Epithelial cell of esophagus (primary cell): ENCODE measurements at regions not wholly inside any gene's neighbourhood (a gene's known extent, or its start where the extent isn't known, plus 50 kb on each side); places are given as distances from the start of the nearest gene placed in this dataset.

ENCODE experiments used
- DNase-seq: peaks from one replicate; pipeline ENCODE4 v3.0.0; 2010; ENCODE audit warnings: low read depth
- H3K4me3 ChIP-seq: 2 replicates; pipeline ENCODE4 v1.5.1; 2011; ENCODE audit warnings: mild to moderate bottlenecking, low read length, control low read depth
- TF ChIP-seq, protein P1 (sequence below): IDR thresholded peaks from 2 replicates; pipeline ENCODE4 v1.5.1; 2011; ENCODE audit warnings: low read depth, mild to moderate bottlenecking, low read length, control low read depth, inconsistent platforms; ENCODE audit not compliant: insufficient read depth; ENCODE audit errors: missing control alignments

DNA sequence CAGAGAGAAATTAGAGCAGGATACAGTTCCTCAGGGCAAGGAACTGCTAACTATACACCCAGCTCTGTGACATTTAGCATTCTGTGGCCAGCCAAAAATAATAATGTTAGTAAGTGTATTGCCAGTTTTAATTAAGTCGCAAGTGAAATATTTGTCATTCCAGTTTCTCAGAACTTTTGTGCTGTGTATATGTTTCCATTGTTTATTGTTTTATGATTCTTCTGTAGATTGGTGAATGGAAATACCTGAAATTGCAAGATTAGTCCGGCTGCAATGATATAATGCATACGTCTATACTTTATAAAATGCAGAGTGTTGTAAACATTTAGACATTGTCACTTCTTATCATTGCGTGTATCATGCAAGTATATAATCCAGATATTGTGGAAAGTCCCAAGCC lies 351.3 kb upstream of the GRM7 start:
- H3K4me3 ChIP-seq = no peak overlapping the region
- no peak for DNase-seq
- TF ChIP-seq, protein P1, sequence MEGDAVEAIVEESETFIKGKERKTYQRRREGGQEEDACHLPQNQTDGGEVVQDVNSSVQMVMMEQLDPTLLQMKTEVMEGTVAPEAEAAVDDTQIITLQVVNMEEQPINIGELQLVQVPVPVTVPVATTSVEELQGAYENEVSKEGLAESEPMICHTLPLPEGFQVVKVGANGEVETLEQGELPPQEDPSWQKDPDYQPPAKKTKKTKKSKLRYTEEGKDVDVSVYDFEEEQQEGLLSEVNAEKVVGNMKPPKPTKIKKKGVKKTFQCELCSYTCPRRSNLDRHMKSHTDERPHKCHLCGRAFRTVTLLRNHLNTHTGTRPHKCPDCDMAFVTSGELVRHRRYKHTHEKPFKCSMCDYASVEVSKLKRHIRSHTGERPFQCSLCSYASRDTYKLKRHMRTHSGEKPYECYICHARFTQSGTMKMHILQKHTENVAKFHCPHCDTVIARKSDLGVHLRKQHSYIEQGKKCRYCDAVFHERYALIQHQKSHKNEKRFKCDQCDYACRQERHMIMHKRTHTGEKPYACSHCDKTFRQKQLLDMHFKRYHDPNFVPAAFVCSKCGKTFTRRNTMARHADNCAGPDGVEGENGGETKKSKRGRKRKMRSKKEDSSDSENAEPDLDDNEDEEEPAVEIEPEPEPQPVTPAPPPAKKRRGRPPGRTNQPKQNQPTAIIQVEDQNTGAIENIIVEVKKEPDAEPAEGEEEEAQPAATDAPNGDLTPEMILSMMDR = no peak

- H3K4me3 ChIP-seq = no peak overlapping the region
- no peak for DNase-seq
- TF ChIP-seq, protein P1 = no peak
Measured at GRCh38 chr3:6510713-6511112, 350.2 kb upstream of the GRM7 start.

GRCh38 chr3:6512172-6512800 lies 348.6 kb upstream of the GRM7 start:
- TF ChIP-seq, protein P1 = no peak
- no peak for DNase-seq

DNA sequence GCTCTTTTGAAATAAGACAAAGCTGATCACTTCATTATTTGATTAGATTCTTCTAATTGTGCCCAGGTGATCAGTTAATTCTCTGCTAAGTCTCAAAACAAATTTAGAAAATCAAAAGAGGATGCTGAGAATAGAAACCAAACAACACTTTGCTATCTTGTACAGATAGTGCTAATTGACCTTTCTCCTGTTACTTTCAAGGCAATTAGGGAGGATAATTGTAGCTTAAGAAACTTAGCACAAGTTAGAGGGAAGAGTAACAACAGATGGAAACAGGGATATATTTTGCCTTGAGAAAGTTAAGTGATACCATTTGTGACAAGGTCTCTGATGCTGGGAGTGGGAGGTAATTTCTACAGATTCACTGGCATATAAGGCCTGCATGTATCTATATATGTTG lies 344.8 kb upstream of the GRM7 start:
- H3K4me3 ChIP-seq = no peak overlapping the region
- TF ChIP-seq, protein P1 = no peak
- no peak for DNase-seq

More at GRCh38 chr3:6512172-6512800, 348.6 kb upstream of the GRM7 start:
- no peak overlapping the region for H3K4me3 ChIP-seq

GRCh38 chr3:6516694-6517093 lies 344.2 kb upstream of the GRM7 start:
- TF ChIP-seq, protein P1 = no peak
- no peak overlapping the region for H3K4me3 ChIP-seq
- no peak for DNase-seq

GRCh38 chr3:6518709-6519345 lies 342.1 kb upstream of the GRM7 start:
- no peak for DNase-seq

More at GRCh38 chr3:6518709-6519345, 342.1 kb upstream of the GRM7 start:
- TF ChIP-seq, protein P1 = no peak
- H3K4me3 ChIP-seq = no peak overlapping the region
